ENCODE measurements at regions not wholly inside any gene's neighbourhood (a gene's known extent, or its start where the extent isn't known, plus 50 kb on each side); places are given as distances from the start of the nearest gene placed in this dataset.
"Not testable (repeated sequence)": the region's sequence is repeated elsewhere in the genome, so short reads cannot be mapped to it uniquely, and the experiment has no call there.

- TF ChIP-seq EZH2 (IDR thresholded peaks at IDR 0.05; ENCODE audit: low read depth, unreplicated experiment); CTCF (conservative IDR thresholded peaks at IDR 0.05; ENCODE audit: low read depth in 2 of 2); EZH2phosphoT487 (IDR thresholded peaks at IDR 0.05; ENCODE audit: unreplicated experiment); JUNB (IDR thresholded peaks at IDR 0.05; ENCODE audit: unreplicated experiment); POLR2AphosphoS5 (IDR thresholded peaks at IDR 0.05; ENCODE audit: low read depth): not testable (repeated sequence)
Measured at GRCh38 chr4:30215973-30216372, 504.2 kb upstream of the PCDH7 start.
